ENCODE measurements at regions not wholly inside any gene's neighbourhood (a gene's known extent, or its start where the extent isn't known, plus 50 kb on each side); places are given as distances from the start of the nearest gene placed in this dataset.

DNA sequence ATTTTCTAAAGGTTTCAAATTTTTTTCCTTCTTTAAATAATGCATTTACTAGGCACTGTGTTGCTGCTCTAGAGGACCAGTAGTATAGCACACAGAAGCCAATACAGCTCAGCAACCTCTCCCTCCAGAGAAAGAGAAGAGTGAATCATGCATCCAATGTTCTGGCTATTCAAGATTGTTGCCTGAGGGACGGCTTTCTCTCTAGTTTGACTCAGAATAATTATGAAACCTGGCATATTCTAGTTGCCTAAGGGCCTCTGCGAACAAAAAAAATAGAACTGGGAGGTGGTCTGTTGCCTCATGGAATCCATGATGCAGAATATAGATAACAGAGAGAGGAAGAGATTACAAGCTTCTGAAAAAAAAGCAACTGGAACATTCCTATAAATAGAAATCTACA is 1233.3 kb upstream of the PABPC4L start:
- no peak overlapping the region for H3K9ac ChIP-seq (ENCODE audit: low read length)
- POLR2A ChIA-PET: no interaction called here

More for the DNA sequence above, 1233.3 kb upstream of the PABPC4L start:
- H3K9me2 ChIP-seq (ENCODE audit: insufficient read depth): no peaks in the 10 kb centered on the region
- no peaks in the 10 kb centered on the region for H3K27me3 ChIP-seq (ENCODE audit: insufficient read depth, low read length)
- H3K27ac ChIP-seq (ENCODE audit: low read depth, low read length): no peak overlapping the region
- no peak overlapping the region for H2AFZ ChIP-seq (ENCODE audit: low read depth, low read length, poor library complexity, severe bottlenecking)
- no peaks in the 10 kb centered on the region for H3K4me1 ChIP-seq (ENCODE audit: control insufficient read depth in 1 of 2, insufficient read depth in 2 of 2, low read length in 2 of 2)
- TF ChIP-seq POLR2AphosphoS5 (IDR thresholded peaks at IDR 0.05; ENCODE audit: low read depth, low read length) (no peak), YY1 (IDR thresholded peaks at IDR 0.05; ENCODE audit: extremely low read depth, insufficient replicate concordance, low read depth, low read length) (no peak), EGR1 (IDR thresholded peaks at IDR 0.05; ENCODE audit: low read depth) (no peak), CEBPB (IDR thresholded peaks at IDR 0.05; ENCODE audit: low read depth) (no peak), RAD21 (IDR thresholded peaks at IDR 0.05; ENCODE audit: low read depth) (no peak), SP1 (IDR thresholded peaks at IDR 0.05; ENCODE audit: low read depth) (no peak), EZH2phosphoT487 (IDR thresholded peaks at IDR 0.05; ENCODE audit: borderline replicate concordance) (no peak), POLR2A (IDR thresholded peaks at IDR 0.05; ENCODE audit: borderline replicate concordance, extremely low read depth, insufficient read depth, insufficient read length) (no peak), EZH2 (IDR thresholded peaks at IDR 0.05) (no peak), SRF (IDR thresholded peaks at IDR 0.05; ENCODE audit: low read depth) (no peak), FOSL1 (IDR thresholded peaks at IDR 0.05; ENCODE audit: low read depth) (no peak), TCF7L2 (IDR thresholded peaks at IDR 0.05; ENCODE audit: borderline replicate concordance, extremely low read depth, insufficient read depth, insufficient read length) (no peak), JUND (IDR thresholded peaks at IDR 0.05) (no peak), SIN3A (IDR thresholded peaks at IDR 0.05; ENCODE audit: low read depth) (no peak), ZNF274 (IDR thresholded peaks at IDR 0.05; ENCODE audit: low read depth, low read length) (no peak), ZFX (IDR thresholded peaks at IDR 0.05) (no peak)
- TF ChIP-seq, protein P1, sequence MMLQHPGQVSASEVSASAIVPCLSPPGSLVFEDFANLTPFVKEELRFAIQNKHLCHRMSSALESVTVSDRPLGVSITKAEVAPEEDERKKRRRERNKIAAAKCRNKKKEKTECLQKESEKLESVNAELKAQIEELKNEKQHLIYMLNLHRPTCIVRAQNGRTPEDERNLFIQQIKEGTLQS (IDR thresholded peaks at IDR 0.05): no peak
- TF ChIP-seq, protein P2, sequence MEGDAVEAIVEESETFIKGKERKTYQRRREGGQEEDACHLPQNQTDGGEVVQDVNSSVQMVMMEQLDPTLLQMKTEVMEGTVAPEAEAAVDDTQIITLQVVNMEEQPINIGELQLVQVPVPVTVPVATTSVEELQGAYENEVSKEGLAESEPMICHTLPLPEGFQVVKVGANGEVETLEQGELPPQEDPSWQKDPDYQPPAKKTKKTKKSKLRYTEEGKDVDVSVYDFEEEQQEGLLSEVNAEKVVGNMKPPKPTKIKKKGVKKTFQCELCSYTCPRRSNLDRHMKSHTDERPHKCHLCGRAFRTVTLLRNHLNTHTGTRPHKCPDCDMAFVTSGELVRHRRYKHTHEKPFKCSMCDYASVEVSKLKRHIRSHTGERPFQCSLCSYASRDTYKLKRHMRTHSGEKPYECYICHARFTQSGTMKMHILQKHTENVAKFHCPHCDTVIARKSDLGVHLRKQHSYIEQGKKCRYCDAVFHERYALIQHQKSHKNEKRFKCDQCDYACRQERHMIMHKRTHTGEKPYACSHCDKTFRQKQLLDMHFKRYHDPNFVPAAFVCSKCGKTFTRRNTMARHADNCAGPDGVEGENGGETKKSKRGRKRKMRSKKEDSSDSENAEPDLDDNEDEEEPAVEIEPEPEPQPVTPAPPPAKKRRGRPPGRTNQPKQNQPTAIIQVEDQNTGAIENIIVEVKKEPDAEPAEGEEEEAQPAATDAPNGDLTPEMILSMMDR (IDR thresholded peaks at IDR 0.05 in 2 of 3, conservative IDR thresholded peaks at IDR 0.05 in 1 of 3; ENCODE audit: borderline replicate concordance in 1 of 3, insufficient read depth in 1 of 3, low read depth in 2 of 3, low read length in 2 of 3): no peak
- TF ChIP-seq, protein P3, sequence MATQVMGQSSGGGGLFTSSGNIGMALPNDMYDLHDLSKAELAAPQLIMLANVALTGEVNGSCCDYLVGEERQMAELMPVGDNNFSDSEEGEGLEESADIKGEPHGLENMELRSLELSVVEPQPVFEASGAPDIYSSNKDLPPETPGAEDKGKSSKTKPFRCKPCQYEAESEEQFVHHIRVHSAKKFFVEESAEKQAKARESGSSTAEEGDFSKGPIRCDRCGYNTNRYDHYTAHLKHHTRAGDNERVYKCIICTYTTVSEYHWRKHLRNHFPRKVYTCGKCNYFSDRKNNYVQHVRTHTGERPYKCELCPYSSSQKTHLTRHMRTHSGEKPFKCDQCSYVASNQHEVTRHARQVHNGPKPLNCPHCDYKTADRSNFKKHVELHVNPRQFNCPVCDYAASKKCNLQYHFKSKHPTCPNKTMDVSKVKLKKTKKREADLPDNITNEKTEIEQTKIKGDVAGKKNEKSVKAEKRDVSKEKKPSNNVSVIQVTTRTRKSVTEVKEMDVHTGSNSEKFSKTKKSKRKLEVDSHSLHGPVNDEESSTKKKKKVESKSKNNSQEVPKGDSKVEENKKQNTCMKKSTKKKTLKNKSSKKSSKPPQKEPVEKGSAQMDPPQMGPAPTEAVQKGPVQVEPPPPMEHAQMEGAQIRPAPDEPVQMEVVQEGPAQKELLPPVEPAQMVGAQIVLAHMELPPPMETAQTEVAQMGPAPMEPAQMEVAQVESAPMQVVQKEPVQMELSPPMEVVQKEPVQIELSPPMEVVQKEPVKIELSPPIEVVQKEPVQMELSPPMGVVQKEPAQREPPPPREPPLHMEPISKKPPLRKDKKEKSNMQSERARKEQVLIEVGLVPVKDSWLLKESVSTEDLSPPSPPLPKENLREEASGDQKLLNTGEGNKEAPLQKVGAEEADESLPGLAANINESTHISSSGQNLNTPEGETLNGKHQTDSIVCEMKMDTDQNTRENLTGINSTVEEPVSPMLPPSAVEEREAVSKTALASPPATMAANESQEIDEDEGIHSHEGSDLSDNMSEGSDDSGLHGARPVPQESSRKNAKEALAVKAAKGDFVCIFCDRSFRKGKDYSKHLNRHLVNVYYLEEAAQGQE (IDR thresholded peaks at IDR 0.05; ENCODE audit: low read depth): no peak
- TF ChIP-seq, protein P4, sequence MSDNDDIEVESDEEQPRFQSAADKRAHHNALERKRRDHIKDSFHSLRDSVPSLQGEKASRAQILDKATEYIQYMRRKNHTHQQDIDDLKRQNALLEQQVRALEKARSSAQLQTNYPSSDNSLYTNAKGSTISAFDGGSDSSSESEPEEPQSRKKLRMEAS (IDR thresholded peaks at IDR 0.05): no peak
- no peaks in the 10 kb centered on the region for H3K79me2 ChIP-seq (ENCODE audit: insufficient read depth, low read length)
- intact Hi-C loops (cut with micrococcal nuclease): no loop called here
- no peaks in the 10 kb centered on the region; a peak in 1 of 4 replicates for H3K9me3 ChIP-seq (ENCODE audit: control insufficient read depth in 1 of 2, insufficient read depth in 1 of 2, low read depth in 1 of 2, low read length in 2 of 2)
- DNase-seq (ENCODE audit: low read depth, low spot score): no peak
- CTCF ChIA-PET: no interaction called here
- no peaks in the 10 kb centered on the region for H3K36me3 ChIP-seq (ENCODE audit: control insufficient read depth in 1 of 2, insufficient read depth in 2 of 2, low read length in 2 of 2)
- no peaks in the 10 kb centered on the region for H4K20me1 ChIP-seq (ENCODE audit: insufficient read depth)
- no peak overlapping the region for H3K4me3 ChIP-seq (replicated peaks in 1 of 2; ENCODE audit: low read depth in 1 of 2, low read length in 2 of 2)
- RAD21 ChIA-PET (ENCODE audit: low non-redundant PET in 1 of 2, low total read pairs in 2 of 2, uncharacterized antibody in 2 of 2, unreplicated experiment in 2 of 2): no interaction called here
- no TSS peak for BruUV-seq (replicated peaks)
- no peak for ATAC-seq
- no peak overlapping the region for H3K4me2 ChIP-seq (ENCODE audit: low read length)

Data from HCT116 (cell line).